DND-41 (cell line): ENCODE measurements at regions not wholly inside any gene's neighbourhood (a gene's known extent, or its start where the extent isn't known, plus 50 kb on each side); places are given as distances from the start of the nearest gene placed in this dataset.
"Not testable (repeated sequence)": the region's sequence is repeated elsewhere in the genome, so short reads cannot be mapped to it uniquely, and the experiment has no call there.

ENCODE experiments used
- CTCF ChIP-seq: IDR thresholded peaks from 2 replicates; pipeline ENCODE4 v1.5.1; 2012; ENCODE audit warnings: borderline replicate concordance, low read length, moderate library complexity, mild to moderate bottlenecking; ENCODE audit not compliant: poor library complexity, severe bottlenecking; ENCODE audit errors: extremely low read depth
- EZH2 ChIP-seq: IDR thresholded peaks from 3 replicates; pipeline ENCODE4 v1.6.1; 2012; ENCODE audit warnings: borderline replicate concordance, low read depth, mild to moderate bottlenecking, moderate library complexity, low read length, inconsistent platforms; ENCODE audit not compliant: severe bottlenecking

- not testable (repeated sequence) for TF ChIP-seq CTCF, EZH2
Observed at GRCh38 chr15:70574325-70574724, 189.0 kb downstream of the UACA start.
